AG08395 (cell line): ENCODE measurements at regions not wholly inside any gene's neighbourhood (a gene's known extent, or its start where the extent isn't known, plus 50 kb on each side); places are given as distances from the start of the nearest gene placed in this dataset.

Experiments
- DNase-seq: peaks from one replicate; pipeline ENCODE4 v3.0.0; 2012; ENCODE audit warnings: mixed read lengths, low spot score

GRCh38 chr4:167688660-167689142, 403.6 kb upstream of the ANXA10 start:
- DNase-seq: no peak

GRCh38 chr4:167702391-167702790, 389.9 kb upstream of the ANXA10 start:
- no peak for DNase-seq

GRCh38 chr4:167711517-167711916, 380.8 kb upstream of the ANXA10 start:
- no peak for DNase-seq

GRCh38 chr4:167713756-167714155, 378.6 kb upstream of the ANXA10 start:
- no peak for DNase-seq

- no peak for DNase-seq
Measured at GRCh38 chr4:167715176-167715575, 377.2 kb upstream of the ANXA10 start.

GRCh38 chr4:167717495-167717894, 374.8 kb upstream of the ANXA10 start:
- no peak for DNase-seq

GRCh38 chr4:167721617-167722486, 370.5 kb upstream of the ANXA10 start:
- no peak for DNase-seq

GRCh38 chr4:167722487-167722808, 369.9 kb upstream of the ANXA10 start:
- no peak for DNase-seq

GRCh38 chr4:167724941-167725340, 367.4 kb upstream of the ANXA10 start:
- DNase-seq: no peak

- DNase-seq: no peak
Measured at GRCh38 chr4:167730769-167731168, 361.6 kb upstream of the ANXA10 start.

- DNase-seq: no peak
Measured at GRCh38 chr4:167745024-167745687, 347.2 kb upstream of the ANXA10 start.

- DNase-seq: no peak
Measured at GRCh38 chr4:167767281-167767680, 325.1 kb upstream of the ANXA10 start.

- no peak for DNase-seq
Measured at GRCh38 chr4:167774646-167775045, 317.7 kb upstream of the ANXA10 start.

GRCh38 chr4:167775375-167775774, 317.0 kb upstream of the ANXA10 start:
- no peak for DNase-seq

- DNase-seq: no peak
Measured at GRCh38 chr4:167779280-167779679, 313.1 kb upstream of the ANXA10 start.

GRCh38 chr4:167779864-167780263, 312.5 kb upstream of the ANXA10 start:
- no peak for DNase-seq

GRCh38 chr4:167784826-167785225, 307.5 kb upstream of the ANXA10 start:
- DNase-seq: no peak

- DNase-seq: no peak
Measured at GRCh38 chr4:167785523-167785922, 306.8 kb upstream of the ANXA10 start.

- no peak for DNase-seq
Measured at GRCh38 chr4:167786504-167786903, 305.8 kb upstream of the ANXA10 start.

GRCh38 chr4:167787231-167787630, 305.1 kb upstream of the ANXA10 start:
- DNase-seq: no peak

- DNase-seq: no peak
Measured at GRCh38 chr4:167802463-167803212, 289.7 kb upstream of the ANXA10 start.

- no peak for DNase-seq
Measured at GRCh38 chr4:167811958-167812357, 280.4 kb upstream of the ANXA10 start.

GRCh38 chr4:167826281-167826680, 266.1 kb upstream of the ANXA10 start:
- DNase-seq: no peak
